Loucy (cell line): ENCODE measurements at regions not wholly inside any gene's neighbourhood (a gene's known extent, or its start where the extent isn't known, plus 50 kb on each side); places are given as distances from the start of the nearest gene placed in this dataset.
"Not testable (repeated sequence)": the region's sequence is repeated elsewhere in the genome, so short reads cannot be mapped to it uniquely, and the experiment has no call there.

Experiments
- EZH2phosphoT487 ChIP-seq: fragments of 200-600 bp; IDR thresholded peaks from 2 replicates; pipeline ENCODE4 v1.6.1; 2018; ENCODE audit warnings: antibody characterized with exemption, mild to moderate bottlenecking, moderate library complexity, borderline replicate concordance
- TF ChIP-seq, protein P1 (sequence below): fragments of 200-600 bp; sonication (generic); conservative IDR thresholded peaks from 2 replicates; pipeline ENCODE4 v1.5.1; 2014; ENCODE audit warnings: mild to moderate bottlenecking, antibody characterized with exemption, low read length

DNA sequence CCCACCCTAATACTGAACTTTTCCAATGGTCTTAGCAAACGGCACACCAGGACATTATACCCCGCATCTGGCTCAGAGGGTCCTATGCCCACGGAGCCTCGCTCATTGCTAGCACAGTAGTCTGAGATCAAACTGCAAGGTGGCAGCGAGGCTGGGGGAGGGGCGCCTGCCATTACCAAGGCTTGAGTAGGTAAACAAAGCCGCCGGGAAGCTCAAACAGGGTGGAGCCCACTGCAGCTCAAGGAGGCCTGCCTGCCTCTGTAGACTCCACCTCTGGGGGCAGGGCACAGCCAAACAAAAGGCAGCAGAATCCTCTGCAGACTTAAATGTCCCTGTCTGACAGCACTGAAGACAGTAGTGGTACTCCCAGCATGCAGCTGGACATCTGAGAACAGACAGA lies 108.1 kb downstream of the ANXA2R start:
- TF ChIP-seq, protein P1, sequence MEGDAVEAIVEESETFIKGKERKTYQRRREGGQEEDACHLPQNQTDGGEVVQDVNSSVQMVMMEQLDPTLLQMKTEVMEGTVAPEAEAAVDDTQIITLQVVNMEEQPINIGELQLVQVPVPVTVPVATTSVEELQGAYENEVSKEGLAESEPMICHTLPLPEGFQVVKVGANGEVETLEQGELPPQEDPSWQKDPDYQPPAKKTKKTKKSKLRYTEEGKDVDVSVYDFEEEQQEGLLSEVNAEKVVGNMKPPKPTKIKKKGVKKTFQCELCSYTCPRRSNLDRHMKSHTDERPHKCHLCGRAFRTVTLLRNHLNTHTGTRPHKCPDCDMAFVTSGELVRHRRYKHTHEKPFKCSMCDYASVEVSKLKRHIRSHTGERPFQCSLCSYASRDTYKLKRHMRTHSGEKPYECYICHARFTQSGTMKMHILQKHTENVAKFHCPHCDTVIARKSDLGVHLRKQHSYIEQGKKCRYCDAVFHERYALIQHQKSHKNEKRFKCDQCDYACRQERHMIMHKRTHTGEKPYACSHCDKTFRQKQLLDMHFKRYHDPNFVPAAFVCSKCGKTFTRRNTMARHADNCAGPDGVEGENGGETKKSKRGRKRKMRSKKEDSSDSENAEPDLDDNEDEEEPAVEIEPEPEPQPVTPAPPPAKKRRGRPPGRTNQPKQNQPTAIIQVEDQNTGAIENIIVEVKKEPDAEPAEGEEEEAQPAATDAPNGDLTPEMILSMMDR = not testable (repeated sequence)
- TF ChIP-seq EZH2phosphoT487 = not testable (repeated sequence)
